GM23338 (cell line): ENCODE measurements at regions not wholly inside any gene's neighbourhood (a gene's known extent, or its start where the extent isn't known, plus 50 kb on each side); places are given as distances from the start of the nearest gene placed in this dataset.

ENCODE experiments used
- CREB1 ChIP-seq: fragments of 250-450 bp; sonication (Bioruptor Pico); IDR thresholded peaks from 2 replicates; pipeline ENCODE4 v1.5.0; 2020; ENCODE audit warnings: low read depth, mild to moderate bottlenecking, moderate library complexity
- ETS1 ChIP-seq: IDR thresholded peaks from 2 replicates; pipeline ENCODE4 v1.6.1; 2016; ENCODE audit warnings: antibody characterized with exemption
- EZH2 ChIP-seq: fragments of 200-600 bp; sonication (generic); IDR thresholded peaks from one replicate; pipeline ENCODE4 v1.8.0; 2017; ENCODE audit warnings: antibody characterized with exemption, mild to moderate bottlenecking, low read depth; ENCODE audit not compliant: unreplicated experiment
- EZH2phosphoT487 ChIP-seq: fragments of 200-600 bp; sonication (generic); IDR thresholded peaks from one replicate; pipeline ENCODE4 v1.8.1; 2018; ENCODE audit warnings: antibody characterized with exemption; ENCODE audit not compliant: unreplicated experiment
- NANOG ChIP-seq: IDR thresholded peaks from 2 replicates; pipeline ENCODE4 v1.6.1; 2016; ENCODE audit warnings: antibody characterized with exemption, borderline replicate concordance
- POLR2AphosphoS5 ChIP-seq: IDR thresholded peaks from 2 replicates; pipeline ENCODE4 v1.6.1; 2016; ENCODE audit warnings: antibody characterized with exemption, low read depth
- ZNF331 ChIP-seq: fragments of 250-450 bp; sonication (Bioruptor Pico); IDR thresholded peaks from 2 replicates; pipeline ENCODE4 v1.5.0; 2020; ENCODE audit warnings: low read depth, mild to moderate bottlenecking, moderate library complexity
- TF ChIP-seq, protein P1 (sequence below), 2 experiments: fragments of 200-600 bp in 1 of 2; sonication (generic) in 1 of 2; conservative IDR thresholded peaks; 2 replicates each; pipeline versions ENCODE4 v1.5.1 to v1.6.1; 2016 to 2017; ENCODE audit warnings: antibody characterized with exemption in 2 of 2, low read depth in 2 of 2, mild to moderate bottlenecking in 2 of 2, moderate library complexity in 1 of 2
- TF ChIP-seq, protein P2 (sequence below): IDR thresholded peaks from one replicate; pipeline ENCODE4 v1.6.1; 2018; ENCODE audit warnings: antibody characterized with exemption; ENCODE audit not compliant: unreplicated experiment

DNA sequence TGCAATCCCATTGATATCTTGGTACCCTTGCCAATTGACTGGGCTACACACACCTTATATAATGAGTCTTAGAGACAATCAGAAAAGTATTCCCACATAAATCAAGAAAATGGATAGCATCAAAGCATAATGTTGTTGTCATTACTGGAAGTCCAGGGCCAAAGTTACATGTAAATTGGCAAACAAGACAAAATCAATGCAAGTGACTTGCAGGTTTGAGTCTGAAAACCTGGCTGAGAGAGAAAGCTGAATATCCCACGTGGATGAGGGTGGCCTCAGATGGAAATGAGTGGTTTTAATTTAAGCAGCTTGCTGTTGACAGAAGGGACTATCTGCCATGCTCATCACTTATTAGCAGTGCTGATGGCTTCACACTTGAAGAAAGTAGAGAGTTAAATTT is 324.0 kb upstream of the MON1B start:
- no peak for TF ChIP-seq CREB1 (CRISPR knock-in tag)
- TF ChIP-seq EZH2: no peak
- TF ChIP-seq, protein P1, sequence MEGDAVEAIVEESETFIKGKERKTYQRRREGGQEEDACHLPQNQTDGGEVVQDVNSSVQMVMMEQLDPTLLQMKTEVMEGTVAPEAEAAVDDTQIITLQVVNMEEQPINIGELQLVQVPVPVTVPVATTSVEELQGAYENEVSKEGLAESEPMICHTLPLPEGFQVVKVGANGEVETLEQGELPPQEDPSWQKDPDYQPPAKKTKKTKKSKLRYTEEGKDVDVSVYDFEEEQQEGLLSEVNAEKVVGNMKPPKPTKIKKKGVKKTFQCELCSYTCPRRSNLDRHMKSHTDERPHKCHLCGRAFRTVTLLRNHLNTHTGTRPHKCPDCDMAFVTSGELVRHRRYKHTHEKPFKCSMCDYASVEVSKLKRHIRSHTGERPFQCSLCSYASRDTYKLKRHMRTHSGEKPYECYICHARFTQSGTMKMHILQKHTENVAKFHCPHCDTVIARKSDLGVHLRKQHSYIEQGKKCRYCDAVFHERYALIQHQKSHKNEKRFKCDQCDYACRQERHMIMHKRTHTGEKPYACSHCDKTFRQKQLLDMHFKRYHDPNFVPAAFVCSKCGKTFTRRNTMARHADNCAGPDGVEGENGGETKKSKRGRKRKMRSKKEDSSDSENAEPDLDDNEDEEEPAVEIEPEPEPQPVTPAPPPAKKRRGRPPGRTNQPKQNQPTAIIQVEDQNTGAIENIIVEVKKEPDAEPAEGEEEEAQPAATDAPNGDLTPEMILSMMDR (conservative IDR thresholded peaks at IDR 0.05; ENCODE audit: low read depth in 2 of 2): no peak
- TF ChIP-seq, protein P2, sequence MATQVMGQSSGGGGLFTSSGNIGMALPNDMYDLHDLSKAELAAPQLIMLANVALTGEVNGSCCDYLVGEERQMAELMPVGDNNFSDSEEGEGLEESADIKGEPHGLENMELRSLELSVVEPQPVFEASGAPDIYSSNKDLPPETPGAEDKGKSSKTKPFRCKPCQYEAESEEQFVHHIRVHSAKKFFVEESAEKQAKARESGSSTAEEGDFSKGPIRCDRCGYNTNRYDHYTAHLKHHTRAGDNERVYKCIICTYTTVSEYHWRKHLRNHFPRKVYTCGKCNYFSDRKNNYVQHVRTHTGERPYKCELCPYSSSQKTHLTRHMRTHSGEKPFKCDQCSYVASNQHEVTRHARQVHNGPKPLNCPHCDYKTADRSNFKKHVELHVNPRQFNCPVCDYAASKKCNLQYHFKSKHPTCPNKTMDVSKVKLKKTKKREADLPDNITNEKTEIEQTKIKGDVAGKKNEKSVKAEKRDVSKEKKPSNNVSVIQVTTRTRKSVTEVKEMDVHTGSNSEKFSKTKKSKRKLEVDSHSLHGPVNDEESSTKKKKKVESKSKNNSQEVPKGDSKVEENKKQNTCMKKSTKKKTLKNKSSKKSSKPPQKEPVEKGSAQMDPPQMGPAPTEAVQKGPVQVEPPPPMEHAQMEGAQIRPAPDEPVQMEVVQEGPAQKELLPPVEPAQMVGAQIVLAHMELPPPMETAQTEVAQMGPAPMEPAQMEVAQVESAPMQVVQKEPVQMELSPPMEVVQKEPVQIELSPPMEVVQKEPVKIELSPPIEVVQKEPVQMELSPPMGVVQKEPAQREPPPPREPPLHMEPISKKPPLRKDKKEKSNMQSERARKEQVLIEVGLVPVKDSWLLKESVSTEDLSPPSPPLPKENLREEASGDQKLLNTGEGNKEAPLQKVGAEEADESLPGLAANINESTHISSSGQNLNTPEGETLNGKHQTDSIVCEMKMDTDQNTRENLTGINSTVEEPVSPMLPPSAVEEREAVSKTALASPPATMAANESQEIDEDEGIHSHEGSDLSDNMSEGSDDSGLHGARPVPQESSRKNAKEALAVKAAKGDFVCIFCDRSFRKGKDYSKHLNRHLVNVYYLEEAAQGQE: no peak
- TF ChIP-seq ETS1: no peak
- no peak for TF ChIP-seq POLR2AphosphoS5
- no peak for TF ChIP-seq EZH2phosphoT487
- TF ChIP-seq NANOG: no peak
- no peak for TF ChIP-seq ZNF331
